ENCODE measurements at regions not wholly inside any gene's neighbourhood (a gene's known extent, or its start where the extent isn't known, plus 50 kb on each side); places are given as distances from the start of the nearest gene placed in this dataset.
"Not testable (repeated sequence)": the region's sequence is repeated elsewhere in the genome, so short reads cannot be mapped to it uniquely, and the experiment has no call there.

- DNase-seq: no peak
These were observed 88.5 kb upstream of the XIST start for GRCh38 chrX:73940893-73941470.

GRCh38 chrX:73937843-73938242 lies 85.3 kb upstream of the XIST start:
- not testable (repeated sequence) for DNase-seq

DNA sequence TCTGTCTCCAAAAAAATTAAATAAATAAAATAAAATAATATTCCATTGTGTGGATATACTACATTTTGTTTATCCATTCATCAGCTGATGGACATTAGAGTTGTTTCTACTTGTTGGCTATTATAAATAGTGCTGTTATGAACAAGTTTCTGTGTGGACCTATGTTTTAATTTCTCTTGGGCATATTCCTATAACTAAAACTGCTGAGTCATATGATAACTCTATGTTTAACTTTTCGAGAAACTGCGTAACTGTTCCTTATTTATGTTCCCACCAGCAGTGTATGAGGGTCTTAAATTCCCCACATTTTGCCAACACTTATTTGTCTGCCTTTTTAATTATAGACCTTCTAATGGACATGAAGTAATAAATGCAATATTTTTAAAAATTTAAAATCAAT lies 80.0 kb upstream of the XIST start:
- DNase-seq: no peak

- no peak for DNase-seq
These were observed 77.8 kb upstream of the XIST start for GRCh38 chrX:73930300-73930699.

DNA sequence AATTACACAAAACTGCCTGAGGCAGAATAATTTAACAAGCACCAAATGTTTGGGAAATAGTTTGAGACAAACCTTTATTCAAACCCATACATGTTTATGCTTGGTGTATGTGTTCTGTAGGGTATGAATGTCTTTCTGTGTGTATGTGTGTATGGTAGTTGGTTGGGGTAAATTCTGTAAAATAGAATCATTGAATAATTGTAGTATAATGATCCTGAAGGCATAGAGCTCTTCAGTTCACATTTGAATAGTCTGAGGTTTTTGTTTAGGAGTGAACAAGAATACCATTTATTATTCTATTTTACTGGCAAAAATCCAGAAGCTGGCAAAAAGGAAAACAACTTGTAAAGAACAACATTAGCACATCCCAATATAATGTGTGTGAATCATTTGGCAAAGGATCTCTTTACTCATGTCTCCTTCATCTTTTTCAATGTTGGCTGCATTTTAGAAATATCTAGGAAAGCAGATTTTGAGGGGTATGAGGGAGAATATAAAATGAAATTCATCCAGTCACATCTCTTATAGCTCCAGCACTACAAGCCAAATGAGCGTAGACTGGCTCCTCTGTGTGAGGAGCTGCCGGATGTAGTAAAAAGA lies 70.4 kb upstream of the XIST start:
- DNase-seq: no peak

- no peak for DNase-seq
These were observed 64.6 kb upstream of the XIST start for GRCh38 chrX:73916931-73917667.

GRCh38 chrX:73916489-73916888 lies 64.0 kb upstream of the XIST start:
- no peak for DNase-seq

DNA sequence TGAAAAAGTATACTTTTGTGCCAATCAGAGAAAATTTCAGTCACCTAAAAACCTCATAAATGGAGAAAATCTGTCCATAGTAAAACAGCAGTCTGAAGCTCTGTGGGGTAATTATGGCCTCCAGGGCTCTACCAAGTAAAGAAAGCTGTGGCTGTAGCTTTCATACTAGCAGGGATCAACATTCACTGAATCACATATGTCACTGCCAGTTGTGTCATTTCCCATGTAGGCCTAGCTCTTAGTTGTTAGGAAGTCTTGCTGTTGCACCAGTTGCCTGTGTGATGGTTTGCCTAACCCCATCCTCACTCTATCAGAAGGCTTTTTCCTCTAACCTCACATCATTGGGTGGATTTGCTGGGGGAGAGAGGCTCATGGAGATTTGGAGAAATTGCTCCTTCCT lies 62.3 kb upstream of the XIST start:
- DNase-seq: not testable (repeated sequence)

DNA sequence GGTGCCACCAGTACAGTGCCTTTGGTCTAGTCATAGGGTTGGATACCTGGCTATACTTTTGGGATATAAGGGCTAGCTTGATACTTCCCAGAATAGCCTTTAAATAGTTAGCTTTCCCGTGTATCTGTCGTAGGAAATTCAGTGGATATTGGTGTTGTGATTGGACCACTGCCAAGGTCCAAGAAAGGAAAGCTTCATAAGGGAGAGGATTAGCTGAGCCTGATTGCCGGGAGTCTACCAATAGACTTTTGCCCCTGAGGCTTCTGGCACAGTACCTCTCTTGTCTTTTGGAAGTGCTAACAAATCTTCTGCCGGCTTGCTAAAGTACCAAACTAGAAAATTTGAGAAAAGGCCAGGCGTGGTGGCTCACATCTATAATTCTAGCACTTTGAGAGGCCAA lies 61.1 kb upstream of the XIST start:
- no peak for DNase-seq

- not testable (repeated sequence) for DNase-seq
These were observed 59.4 kb upstream of the XIST start for GRCh38 chrX:73911946-73912345.

DNA sequence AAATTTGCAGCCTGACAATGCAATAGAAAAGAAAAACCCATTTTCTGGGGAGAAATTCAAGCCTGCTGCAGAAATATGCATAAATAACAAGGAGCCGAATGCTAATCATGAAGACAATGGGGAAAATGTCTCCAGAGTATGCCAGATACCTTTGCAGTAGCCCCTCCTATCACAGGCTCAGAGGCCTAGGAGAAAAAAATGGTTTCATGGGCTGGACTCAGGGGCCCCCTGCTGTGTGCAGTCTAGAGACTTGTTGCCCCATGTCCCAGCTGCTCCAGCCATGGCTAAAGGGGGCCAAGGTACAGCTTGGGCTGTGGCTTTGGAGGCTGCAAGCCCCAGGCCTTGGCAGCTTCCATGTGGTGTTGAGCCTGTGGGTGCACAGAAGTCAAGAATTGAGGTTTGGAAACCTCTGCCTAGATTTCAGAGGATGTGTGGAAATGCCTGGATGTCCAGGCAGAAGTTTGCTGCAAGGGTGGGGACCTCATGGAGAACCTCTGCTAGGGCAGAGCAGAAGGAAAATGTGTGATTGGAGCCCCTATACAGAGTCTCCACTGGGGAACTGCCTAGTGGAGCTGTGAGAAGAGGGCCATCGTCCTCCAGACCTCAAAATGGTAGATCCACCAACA lies 53.3 kb upstream of the XIST start:
- DNase-seq: not testable (repeated sequence)

DNA sequence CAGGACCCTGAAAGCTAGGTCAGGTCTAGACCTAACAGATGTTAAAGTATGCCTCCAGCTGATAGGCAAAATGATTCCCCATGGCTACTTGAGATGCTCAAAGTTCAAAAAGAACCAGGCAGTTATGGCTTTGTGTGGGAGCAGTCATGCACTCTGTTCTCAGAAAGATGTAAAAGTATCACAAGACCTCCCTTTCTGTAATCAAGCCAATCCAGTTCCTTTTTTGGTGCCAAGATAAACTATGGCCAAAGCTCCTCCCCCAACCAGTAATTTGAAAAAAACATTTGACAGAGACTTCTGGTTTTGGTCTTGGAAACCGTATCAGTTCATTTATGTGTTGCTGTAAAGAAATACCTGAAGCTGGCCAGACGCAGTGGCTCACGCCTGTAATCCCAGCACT lies 51.4 kb upstream of the XIST start:
- DNase-seq: no peak
